Upper lobe of left lung (tissue), 4 donors: ENCODE measurements at regions not wholly inside any gene's neighbourhood (a gene's known extent, or its start where the extent isn't known, plus 50 kb on each side); places are given as distances from the start of the nearest gene placed in this dataset.

Source experiments
- EP300 ChIP-seq, 4 donors: sonication (generic); formaldehyde crosslinking; IDR thresholded peaks; one replicate each; pipeline ENCODE4 v1.5.1; 2017; ENCODE audit warnings: antibody characterized with exemption in 4 of 4, control low read depth in 2 of 4
- POLR2A ChIP-seq, 4 donors: fragments of 450-650 bp; IDR thresholded peaks; one replicate each; pipeline ENCODE4 v1.5.1; 2016 to 2017; ENCODE audit warnings: antibody characterized with exemption in 4 of 4, mild to moderate bottlenecking in 2 of 4
- POLR2AphosphoS5 ChIP-seq, 2 donors: sonication (generic); formaldehyde crosslinking; IDR thresholded peaks; one replicate each; pipeline ENCODE4 v1.5.1; 2017; ENCODE audit warnings: antibody characterized with exemption in 2 of 2
- TF ChIP-seq, protein P1 (sequence below), 6 experiments: fragments of 450-650 bp in 4 of 6; fragments of 200-600 bp in 2 of 6; sonication (generic) in 2 of 6; IDR thresholded peaks; one replicate each; pipeline ENCODE4 v1.5.1; 2016 to 2019; ENCODE audit warnings: antibody characterized with exemption in 6 of 6

DNA sequence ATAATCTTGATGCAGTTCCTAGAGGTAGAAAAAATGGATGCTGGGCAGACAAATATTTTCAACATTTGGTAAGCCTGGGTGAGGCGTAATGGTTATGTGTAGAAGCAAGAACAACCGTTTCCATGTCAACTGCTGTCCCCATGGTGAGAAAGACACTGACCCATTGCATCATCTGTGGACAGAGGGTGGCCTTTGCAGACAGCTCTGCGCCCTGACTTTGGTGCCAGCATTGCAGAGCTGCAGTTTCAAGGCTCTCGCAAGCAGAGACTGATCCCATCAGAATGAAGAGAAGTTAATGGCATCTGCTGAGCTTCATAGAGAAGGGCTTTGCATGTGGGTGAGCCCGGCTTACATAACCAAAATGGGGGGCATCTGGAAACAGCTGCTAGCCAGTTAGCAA lies 179.0 kb upstream of the ADRA1B start:
- TF ChIP-seq POLR2AphosphoS5 (IDR thresholded peaks at IDR 0.05), result no peak
- TF ChIP-seq, protein P1, sequence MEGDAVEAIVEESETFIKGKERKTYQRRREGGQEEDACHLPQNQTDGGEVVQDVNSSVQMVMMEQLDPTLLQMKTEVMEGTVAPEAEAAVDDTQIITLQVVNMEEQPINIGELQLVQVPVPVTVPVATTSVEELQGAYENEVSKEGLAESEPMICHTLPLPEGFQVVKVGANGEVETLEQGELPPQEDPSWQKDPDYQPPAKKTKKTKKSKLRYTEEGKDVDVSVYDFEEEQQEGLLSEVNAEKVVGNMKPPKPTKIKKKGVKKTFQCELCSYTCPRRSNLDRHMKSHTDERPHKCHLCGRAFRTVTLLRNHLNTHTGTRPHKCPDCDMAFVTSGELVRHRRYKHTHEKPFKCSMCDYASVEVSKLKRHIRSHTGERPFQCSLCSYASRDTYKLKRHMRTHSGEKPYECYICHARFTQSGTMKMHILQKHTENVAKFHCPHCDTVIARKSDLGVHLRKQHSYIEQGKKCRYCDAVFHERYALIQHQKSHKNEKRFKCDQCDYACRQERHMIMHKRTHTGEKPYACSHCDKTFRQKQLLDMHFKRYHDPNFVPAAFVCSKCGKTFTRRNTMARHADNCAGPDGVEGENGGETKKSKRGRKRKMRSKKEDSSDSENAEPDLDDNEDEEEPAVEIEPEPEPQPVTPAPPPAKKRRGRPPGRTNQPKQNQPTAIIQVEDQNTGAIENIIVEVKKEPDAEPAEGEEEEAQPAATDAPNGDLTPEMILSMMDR (IDR thresholded peaks at IDR 0.05), result no peak
- TF ChIP-seq POLR2A (IDR thresholded peaks at IDR 0.05), result no peak
- TF ChIP-seq EP300 (IDR thresholded peaks at IDR 0.05), result no peak
